ENCODE measurements at regions not wholly inside any gene's neighbourhood (a gene's known extent, or its start where the extent isn't known, plus 50 kb on each side); places are given as distances from the start of the nearest gene placed in this dataset.

DNA sequence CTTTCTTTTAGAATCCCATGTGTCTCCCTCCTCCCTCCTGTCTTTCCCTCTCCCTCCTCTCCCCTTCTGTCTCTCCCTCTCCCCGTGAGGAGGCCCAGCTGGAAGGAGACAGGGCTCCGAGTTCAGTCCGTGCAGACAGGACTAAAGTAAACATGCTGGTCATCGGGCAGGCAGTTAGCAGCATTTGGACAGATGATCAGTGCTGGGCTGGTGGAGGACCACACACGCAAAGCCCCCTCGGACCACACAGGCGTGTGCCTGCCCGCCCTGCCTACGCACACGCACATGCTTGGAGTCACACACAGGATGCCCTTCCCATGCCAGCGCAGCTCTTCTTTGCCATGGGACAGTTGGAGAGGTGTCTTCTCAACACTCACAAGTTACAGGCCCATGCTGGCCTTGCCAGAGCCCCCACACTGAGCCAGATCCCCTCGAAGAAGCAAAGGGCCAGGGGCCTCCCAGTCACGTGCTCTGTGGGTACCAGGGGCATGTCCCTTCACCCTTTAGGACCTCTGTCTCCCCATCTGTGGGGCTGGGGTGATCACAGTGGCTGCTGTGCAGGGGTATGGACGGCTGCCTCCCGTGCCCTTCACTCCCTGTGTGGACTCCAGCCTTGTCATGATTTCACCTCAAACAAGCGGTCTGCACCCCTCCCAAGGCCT, 215.7 kb upstream of the FOXF1 start:
- Histone ChIP-seq H3K36me3 (ENCODE audit: control insufficient read depth, insufficient read depth, low read length) (no peaks in the 10 kb centered on the region), H3K27ac (ENCODE audit: low read length) (no peak overlapping the region), H3K4me1 (ENCODE audit: control insufficient read depth, insufficient read depth, low read length) (no peaks in the 10 kb centered on the region), H3K4me3 (ENCODE audit: low read depth in 2 of 2, low read length in 2 of 2) (no peak overlapping the region), H3K27me3 (ENCODE audit: control insufficient read depth, insufficient read depth, low read length) (peaks cover 8% of the 10 kb centered on the region), H3K9me3 (ENCODE audit: control insufficient read depth, insufficient read depth, low read depth, low read length) (no peaks in the 10 kb centered on the region)
- CTCF ChIA-PET, result no interaction called here
- ATAC-seq (no peak), DNase-seq (ENCODE audit: low read depth, low spot score) (no peak)
- in situ Hi-C loops (cut with HindIII; ENCODE audit: low pct_unique_long_range_greater_than_20kb, low sequenced_read_pairs), result no loop called here
- BruUV-seq (replicated peaks), result no TSS peak
- intact Hi-C loops (cut with micrococcal nuclease; ENCODE audit: unreplicated experiment), result no loop called here
- POLR2A ChIA-PET, result no interaction called here
- TF ChIP-seq, protein P1, sequence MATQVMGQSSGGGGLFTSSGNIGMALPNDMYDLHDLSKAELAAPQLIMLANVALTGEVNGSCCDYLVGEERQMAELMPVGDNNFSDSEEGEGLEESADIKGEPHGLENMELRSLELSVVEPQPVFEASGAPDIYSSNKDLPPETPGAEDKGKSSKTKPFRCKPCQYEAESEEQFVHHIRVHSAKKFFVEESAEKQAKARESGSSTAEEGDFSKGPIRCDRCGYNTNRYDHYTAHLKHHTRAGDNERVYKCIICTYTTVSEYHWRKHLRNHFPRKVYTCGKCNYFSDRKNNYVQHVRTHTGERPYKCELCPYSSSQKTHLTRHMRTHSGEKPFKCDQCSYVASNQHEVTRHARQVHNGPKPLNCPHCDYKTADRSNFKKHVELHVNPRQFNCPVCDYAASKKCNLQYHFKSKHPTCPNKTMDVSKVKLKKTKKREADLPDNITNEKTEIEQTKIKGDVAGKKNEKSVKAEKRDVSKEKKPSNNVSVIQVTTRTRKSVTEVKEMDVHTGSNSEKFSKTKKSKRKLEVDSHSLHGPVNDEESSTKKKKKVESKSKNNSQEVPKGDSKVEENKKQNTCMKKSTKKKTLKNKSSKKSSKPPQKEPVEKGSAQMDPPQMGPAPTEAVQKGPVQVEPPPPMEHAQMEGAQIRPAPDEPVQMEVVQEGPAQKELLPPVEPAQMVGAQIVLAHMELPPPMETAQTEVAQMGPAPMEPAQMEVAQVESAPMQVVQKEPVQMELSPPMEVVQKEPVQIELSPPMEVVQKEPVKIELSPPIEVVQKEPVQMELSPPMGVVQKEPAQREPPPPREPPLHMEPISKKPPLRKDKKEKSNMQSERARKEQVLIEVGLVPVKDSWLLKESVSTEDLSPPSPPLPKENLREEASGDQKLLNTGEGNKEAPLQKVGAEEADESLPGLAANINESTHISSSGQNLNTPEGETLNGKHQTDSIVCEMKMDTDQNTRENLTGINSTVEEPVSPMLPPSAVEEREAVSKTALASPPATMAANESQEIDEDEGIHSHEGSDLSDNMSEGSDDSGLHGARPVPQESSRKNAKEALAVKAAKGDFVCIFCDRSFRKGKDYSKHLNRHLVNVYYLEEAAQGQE (IDR thresholded peaks at IDR 0.05; ENCODE audit: insufficient read depth in 1 of 2, low read depth in 2 of 2, low read length in 1 of 2), result no peak
- TF ChIP-seq TCF7L2 (IDR thresholded peaks at IDR 0.05; ENCODE audit: low read depth, low read length), result no peak

- DNase-seq (ENCODE audit: low read depth, low spot score) (no peak), ATAC-seq (no peak)
- CTCF ChIA-PET, result no interaction called here
- no peaks in the 10 kb centered on the region for H3K4me1 ChIP-seq (ENCODE audit: control insufficient read depth, insufficient read depth, low read length)
- in situ Hi-C loops (cut with HindIII; ENCODE audit: low pct_unique_long_range_greater_than_20kb, low sequenced_read_pairs) (no loop called here), intact Hi-C loops (cut with micrococcal nuclease; ENCODE audit: unreplicated experiment) (no loop called here)
- TF ChIP-seq SIN3A (IDR thresholded peaks at IDR 0.05; ENCODE audit: borderline replicate concordance, insufficient read depth, low read depth, low read length) (no peak), POLR2AphosphoS5 (IDR thresholded peaks at IDR 0.05; ENCODE audit: low read depth, low read length) (no peak), TCF7L2 (IDR thresholded peaks at IDR 0.05; ENCODE audit: low read depth, low read length) (no peak)
- TF ChIP-seq, protein P2, sequence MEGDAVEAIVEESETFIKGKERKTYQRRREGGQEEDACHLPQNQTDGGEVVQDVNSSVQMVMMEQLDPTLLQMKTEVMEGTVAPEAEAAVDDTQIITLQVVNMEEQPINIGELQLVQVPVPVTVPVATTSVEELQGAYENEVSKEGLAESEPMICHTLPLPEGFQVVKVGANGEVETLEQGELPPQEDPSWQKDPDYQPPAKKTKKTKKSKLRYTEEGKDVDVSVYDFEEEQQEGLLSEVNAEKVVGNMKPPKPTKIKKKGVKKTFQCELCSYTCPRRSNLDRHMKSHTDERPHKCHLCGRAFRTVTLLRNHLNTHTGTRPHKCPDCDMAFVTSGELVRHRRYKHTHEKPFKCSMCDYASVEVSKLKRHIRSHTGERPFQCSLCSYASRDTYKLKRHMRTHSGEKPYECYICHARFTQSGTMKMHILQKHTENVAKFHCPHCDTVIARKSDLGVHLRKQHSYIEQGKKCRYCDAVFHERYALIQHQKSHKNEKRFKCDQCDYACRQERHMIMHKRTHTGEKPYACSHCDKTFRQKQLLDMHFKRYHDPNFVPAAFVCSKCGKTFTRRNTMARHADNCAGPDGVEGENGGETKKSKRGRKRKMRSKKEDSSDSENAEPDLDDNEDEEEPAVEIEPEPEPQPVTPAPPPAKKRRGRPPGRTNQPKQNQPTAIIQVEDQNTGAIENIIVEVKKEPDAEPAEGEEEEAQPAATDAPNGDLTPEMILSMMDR (IDR thresholded peaks at IDR 0.05), result no peak
- TF ChIP-seq, protein P1 (IDR thresholded peaks at IDR 0.05; ENCODE audit: insufficient read depth in 1 of 2, low read depth in 2 of 2, low read length in 1 of 2), result no peak
- no peak overlapping the region for H3K27ac ChIP-seq (ENCODE audit: low read length)
- H3K27me3 ChIP-seq (ENCODE audit: control insufficient read depth, insufficient read depth, low read length), result peaks cover 2% of the 10 kb centered on the region; the same call in 1 of the 2 replicates
- BruUV-seq (replicated peaks), result no TSS peak
- no peaks in the 10 kb centered on the region for H3K36me3 ChIP-seq (ENCODE audit: control insufficient read depth, insufficient read depth, low read length)
- no peaks in the 10 kb centered on the region for H3K9me3 ChIP-seq (ENCODE audit: control insufficient read depth, insufficient read depth, low read depth, low read length)
- POLR2A ChIA-PET, result no interaction called here
- H3K4me3 ChIP-seq (ENCODE audit: low read depth in 2 of 2, low read length in 2 of 2), result no peak overlapping the region
Measured at GRCh38 chr16:86296256-86296655, 214.1 kb upstream of the FOXF1 start.

Data from Panc1 (cell line).